Trophoblast cell (in vitro differentiated cells and primary cell): ENCODE measurements at regions not wholly inside any gene's neighbourhood (a gene's known extent, or its start where the extent isn't known, plus 50 kb on each side); places are given as distances from the start of the nearest gene placed in this dataset.

ENCODE experiments used
- DNase-seq, 2 donors: peaks; one replicate each; pipeline ENCODE4 v3.0.0-alpha.2; 2016
- H2AFZ ChIP-seq: 2 replicates; pipeline ENCODE4 v1.6.1; 2013; ENCODE audit warnings: low read length, moderate library complexity, mild to moderate bottlenecking; ENCODE audit not compliant: insufficient read depth, poor library complexity
- H2AK5ac ChIP-seq: 2 replicates; pipeline ENCODE4 v1.6.1; 2013; ENCODE audit warnings: mild to moderate bottlenecking, low read length
- H2BK120ac ChIP-seq: 2 replicates; pipeline ENCODE4 v1.6.1; 2013; ENCODE audit warnings: low read length, mild to moderate bottlenecking, moderate library complexity; ENCODE audit not compliant: insufficient read depth, poor library complexity
- H2BK12ac ChIP-seq: 2 replicates; pipeline ENCODE4 v1.6.1; 2013; ENCODE audit warnings: mild to moderate bottlenecking, low read length, moderate library complexity
- H2BK5ac ChIP-seq: 2 replicates; pipeline ENCODE4 v1.6.1; 2013; ENCODE audit warnings: low read length, low read depth, moderate library complexity, mild to moderate bottlenecking; ENCODE audit not compliant: poor library complexity
- H3K14ac ChIP-seq: 2 replicates; pipeline ENCODE4 v1.6.1; 2013; ENCODE audit warnings: mild to moderate bottlenecking, low read length
- H3K18ac ChIP-seq: 2 replicates; pipeline ENCODE4 v1.6.1; 2013; ENCODE audit warnings: mild to moderate bottlenecking, low read length
- H3K23ac ChIP-seq: 2 replicates; pipeline ENCODE4 v1.6.1; 2013; ENCODE audit warnings: low read length
- H3K27ac ChIP-seq: 2 replicates; pipeline ENCODE4 v1.5.1; 2013; ENCODE audit warnings: low read depth, mild to moderate bottlenecking, inconsistent platforms, low read length, moderate library complexity
- H3K27me3 ChIP-seq: 2 replicates; pipeline ENCODE4 v1.6.1; 2013; ENCODE audit warnings: inconsistent platforms, mild to moderate bottlenecking, low read length, moderate library complexity; ENCODE audit not compliant: insufficient read depth
- H3K36me3 ChIP-seq, 2 experiments: 1 replicate in 1 of 2; 2 replicates in 1 of 2; pipeline ENCODE4 v1.6.1; 2013; ENCODE audit warnings: low read length in 2 of 2, mild to moderate bottlenecking in 2 of 2, moderate library complexity in 1 of 2; ENCODE audit not compliant: insufficient read depth in 2 of 2, control insufficient read depth in 1 of 2
- H3K4ac ChIP-seq: 2 replicates; pipeline ENCODE4 v1.6.1; 2013; ENCODE audit warnings: low read depth, mild to moderate bottlenecking, low read length, moderate library complexity
- H3K4me1 ChIP-seq, 2 experiments: 1 replicate in 1 of 2; 2 replicates in 1 of 2; pipeline ENCODE4 v1.6.1; 2013; ENCODE audit warnings: low read length in 2 of 2, mild to moderate bottlenecking in 2 of 2, moderate library complexity in 1 of 2; ENCODE audit not compliant: insufficient read depth in 2 of 2, control insufficient read depth in 1 of 2
- H3K4me2 ChIP-seq: 2 replicates; pipeline ENCODE4 v1.6.1; 2013; ENCODE audit warnings: inconsistent platforms, mild to moderate bottlenecking, low read length, moderate library complexity
- H3K4me3 ChIP-seq: 2 replicates; pipeline ENCODE4 v1.5.1; 2013; ENCODE audit warnings: mild to moderate bottlenecking, low read depth, low read length, inconsistent platforms
- H3K79me1 ChIP-seq: one replicate; pipeline ENCODE4 v1.6.1; 2013; ENCODE audit warnings: low read length
- H3K79me2 ChIP-seq: 2 replicates; pipeline ENCODE4 v1.6.1; 2013; ENCODE audit warnings: low read length, mild to moderate bottlenecking; ENCODE audit not compliant: control insufficient read depth, insufficient read depth, poor library complexity
- H3K9ac ChIP-seq: 2 replicates; pipeline ENCODE4 v1.6.1; 2013; ENCODE audit warnings: mild to moderate bottlenecking, low read length
- H3K9me3 ChIP-seq: 2 replicates; pipeline ENCODE4 v1.6.1; 2013; ENCODE audit warnings: low read depth, mild to moderate bottlenecking, control low read depth, inconsistent platforms, low read length; ENCODE audit not compliant: insufficient read depth
- H4K12ac ChIP-seq: 2 replicates; pipeline ENCODE4 v1.6.1; 2013; ENCODE audit warnings: low read depth, mild to moderate bottlenecking, low read length, moderate library complexity
- H4K8ac ChIP-seq: 2 replicates; pipeline ENCODE4 v1.6.1; 2013; ENCODE audit warnings: low read depth, mild to moderate bottlenecking, low read length, moderate library complexity
- H4K91ac ChIP-seq: one replicate; pipeline ENCODE4 v1.6.1; 2013; ENCODE audit warnings: low read depth, mild to moderate bottlenecking, low read length, moderate library complexity
- WGBS: extraction: QIAGEN DNeasy Blood & Tissue Kit; methylation state at CpG from one replicate; pipeline ENCODE4 v1.1.7; 2013; ENCODE audit warnings: missing lambda C conversion rate; ENCODE audit not compliant: insufficient read length, insufficient coverage; ENCODE audit errors: extremely low coverage; 5-methylcytosine and 5-hydroxymethylcytosine counted together

GRCh38 chr7:11247545-11247944 is 273.9 kb downstream of the PHF14 start:
- Histone ChIP-seq H3K27me3 (no peaks in the 10 kb centered on the region), H3K79me1 (no peaks in the 10 kb centered on the region), H3K27ac (no peak overlapping the region), H3K4ac (no peak overlapping the region), H3K79me2 (no peaks in the 10 kb centered on the region), H4K8ac (no peak overlapping the region), H3K14ac (no peak overlapping the region), H3K9ac (no peak overlapping the region), H4K12ac (no peak overlapping the region), H2BK120ac (no peak overlapping the region), H2AK5ac (no peak overlapping the region), H4K91ac (no peak overlapping the region), H3K18ac (no peak overlapping the region), H3K4me1 (peaks cover 0 to 5% of the 10 kb centered on the region in 2 experiments), H3K4me2 (no peak overlapping the region), H3K36me3 (no peaks in the 10 kb centered on the region), H2AFZ (no peak overlapping the region), H3K4me3 (no peak overlapping the region), H3K9me3 (no peaks in the 10 kb centered on the region), H2BK5ac (no peak overlapping the region), H2BK12ac (no peak overlapping the region), H3K23ac (no peak overlapping the region)
- no CpG with 5 or more reads among the region's 1 CpG for WGBS
- DNase-seq, result no peak

DNA sequence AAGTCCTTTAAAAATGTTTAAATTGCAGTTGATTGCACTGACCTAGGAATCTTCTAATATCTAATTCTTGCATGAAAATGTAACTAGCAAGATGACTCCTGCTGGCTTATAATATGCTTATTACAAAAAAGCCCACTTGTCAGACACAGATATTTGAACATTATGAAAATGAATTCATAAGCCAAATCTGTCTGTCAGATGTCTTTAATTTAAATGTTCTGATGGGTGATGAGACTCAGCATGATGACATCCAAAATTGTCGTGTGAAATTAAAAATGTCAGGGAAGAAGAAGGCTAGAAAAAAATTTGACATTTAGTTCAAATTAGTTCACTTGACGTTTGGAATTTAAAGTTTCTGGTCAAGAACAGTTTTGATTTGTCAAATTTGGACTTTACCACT is 277.8 kb downstream of the PHF14 start:
- no peak overlapping the region for H2AFZ ChIP-seq
- H3K4ac ChIP-seq, result no peak overlapping the region
- H4K8ac ChIP-seq, result no peak overlapping the region
- peaks cover 0 to 4% of the 10 kb centered on the region in 2 experiments for H3K4me1 ChIP-seq
- H4K12ac ChIP-seq, result no peak overlapping the region
- no peak overlapping the region for H2BK12ac ChIP-seq
- no peak overlapping the region for H2BK5ac ChIP-seq
- H3K27me3 ChIP-seq, result no peaks in the 10 kb centered on the region
- no peak overlapping the region for H3K23ac ChIP-seq
- no peak overlapping the region for H3K18ac ChIP-seq
- H3K9me3 ChIP-seq, result no peaks in the 10 kb centered on the region
- H2BK120ac ChIP-seq, result no peak overlapping the region
- no CpG with 5 or more reads among the region's 2 CpGs for WGBS
- no peak overlapping the region for H3K4me3 ChIP-seq
- H3K27ac ChIP-seq, result no peak overlapping the region
- H4K91ac ChIP-seq, result no peak overlapping the region
- H3K9ac ChIP-seq, result no peak overlapping the region
- no peak overlapping the region for H2AK5ac ChIP-seq
- no peaks in the 10 kb centered on the region for H3K36me3 ChIP-seq
- no peak overlapping the region for H3K14ac ChIP-seq
- H3K4me2 ChIP-seq, result no peak overlapping the region
- DNase-seq, result no peak
- no peaks in the 10 kb centered on the region for H3K79me2 ChIP-seq
- no peaks in the 10 kb centered on the region for H3K79me1 ChIP-seq

DNA sequence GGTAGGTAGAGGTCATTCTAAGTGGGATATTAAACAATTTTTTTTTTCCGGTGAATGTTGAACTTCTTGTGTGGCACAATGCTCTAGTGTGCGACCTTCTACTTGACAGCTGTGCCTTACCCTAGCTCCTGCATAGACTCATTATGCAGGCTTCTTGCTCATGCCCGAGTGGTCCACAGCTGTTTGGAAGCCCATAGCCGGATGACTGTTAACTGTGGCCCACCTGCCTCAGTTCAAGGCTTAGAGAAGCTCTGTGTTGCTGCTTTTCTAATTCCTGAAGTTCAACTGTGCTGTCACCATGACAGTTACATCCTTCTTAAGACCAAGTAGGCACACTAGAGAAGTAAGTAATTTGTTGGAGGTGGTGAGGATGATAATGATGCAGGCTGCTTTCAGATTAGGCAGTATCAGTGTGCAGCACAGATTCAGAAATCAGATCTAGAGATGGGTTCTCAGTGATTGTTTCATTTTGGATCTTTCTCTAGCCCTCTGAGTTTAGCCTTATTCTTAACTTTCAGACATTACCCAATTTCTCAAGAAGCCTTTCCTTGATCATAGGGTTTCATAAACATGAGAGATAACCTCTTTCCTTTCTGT is 278.4 kb downstream of the PHF14 start:
- H2AFZ ChIP-seq, result no peak overlapping the region
- no peaks in the 10 kb centered on the region for H3K79me1 ChIP-seq
- H3K18ac ChIP-seq, result no peak overlapping the region
- no peak for DNase-seq
- no peak overlapping the region for H3K4me2 ChIP-seq
- no peak overlapping the region for H3K27ac ChIP-seq
- peaks cover 0 to 6% of the 10 kb centered on the region in 2 experiments for H3K4me1 ChIP-seq
- H3K27me3 ChIP-seq, result no peaks in the 10 kb centered on the region
- H3K9ac ChIP-seq, result no peak overlapping the region
- H3K14ac ChIP-seq, result no peak overlapping the region
- H3K23ac ChIP-seq, result no peak overlapping the region
- no peaks in the 10 kb centered on the region for H3K79me2 ChIP-seq
- no peak overlapping the region for H2BK12ac ChIP-seq
- H4K12ac ChIP-seq, result no peak overlapping the region
- H2BK120ac ChIP-seq, result no peak overlapping the region
- no CpG with 5 or more reads among the region's 4 CpGs for WGBS
- H2AK5ac ChIP-seq, result no peak overlapping the region
- no peak overlapping the region for H3K4me3 ChIP-seq
- no peaks in the 10 kb centered on the region for H3K36me3 ChIP-seq
- no peak overlapping the region for H2BK5ac ChIP-seq
- no peak overlapping the region for H3K4ac ChIP-seq
- H3K9me3 ChIP-seq, result no peaks in the 10 kb centered on the region
- no peak overlapping the region for H4K91ac ChIP-seq
- no peak overlapping the region for H4K8ac ChIP-seq

DNA sequence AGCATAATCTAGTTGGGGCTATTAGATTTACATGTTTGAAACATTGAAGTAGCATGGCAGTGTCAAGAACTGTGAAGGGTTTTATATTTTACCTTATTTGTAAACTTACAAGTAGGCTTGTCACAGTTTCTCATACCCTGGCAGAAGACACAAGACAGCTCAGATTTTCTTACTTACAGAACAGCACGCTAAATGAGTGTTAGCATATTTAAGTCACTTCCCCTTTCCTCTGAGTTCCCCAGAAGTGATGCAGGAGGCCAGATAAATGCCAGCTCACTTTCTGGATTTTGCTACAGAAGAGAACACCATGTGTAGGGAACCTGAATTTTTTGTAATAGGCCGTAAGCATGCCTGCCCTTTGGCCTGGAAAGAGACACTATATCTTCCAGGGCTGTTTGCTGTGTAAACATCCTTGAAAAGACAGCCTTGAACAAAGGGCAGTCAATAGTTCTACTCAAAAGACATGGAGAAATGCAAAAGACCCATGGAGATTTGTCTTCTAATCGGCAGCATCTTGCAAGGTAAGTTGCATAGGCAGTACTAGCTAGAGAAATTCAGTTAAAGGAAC is 279.1 kb downstream of the PHF14 start:
- Histone ChIP-seq H3K9ac (no peak overlapping the region), H2BK12ac (no peak overlapping the region), H2BK5ac (no peak overlapping the region), H2AFZ (no peak overlapping the region), H4K12ac (no peak overlapping the region), H4K91ac (no peak overlapping the region), H2BK120ac (no peak overlapping the region), H3K4me3 (no peak overlapping the region), H4K8ac (no peak overlapping the region), H3K23ac (no peak overlapping the region), H3K18ac (no peak overlapping the region), H2AK5ac (no peak overlapping the region), H3K9me3 (no peaks in the 10 kb centered on the region), H3K36me3 (no peaks in the 10 kb centered on the region), H3K4me2 (no peak overlapping the region), H3K27me3 (no peaks in the 10 kb centered on the region), H3K14ac (no peak overlapping the region), H3K27ac (no peak overlapping the region), H3K4me1 (peaks cover 0 to 6% of the 10 kb centered on the region in 2 experiments), H3K4ac (no peak overlapping the region), H3K79me1 (no peaks in the 10 kb centered on the region), H3K79me2 (no peaks in the 10 kb centered on the region)
- DNase-seq, result no peak
- WGBS, result no CpG with 5 or more reads among the region's 3 CpGs
